ENCODE measurements at regions not wholly inside any gene's neighbourhood (a gene's known extent, or its start where the extent isn't known, plus 50 kb on each side); places are given as distances from the start of the nearest gene placed in this dataset.

DNA sequence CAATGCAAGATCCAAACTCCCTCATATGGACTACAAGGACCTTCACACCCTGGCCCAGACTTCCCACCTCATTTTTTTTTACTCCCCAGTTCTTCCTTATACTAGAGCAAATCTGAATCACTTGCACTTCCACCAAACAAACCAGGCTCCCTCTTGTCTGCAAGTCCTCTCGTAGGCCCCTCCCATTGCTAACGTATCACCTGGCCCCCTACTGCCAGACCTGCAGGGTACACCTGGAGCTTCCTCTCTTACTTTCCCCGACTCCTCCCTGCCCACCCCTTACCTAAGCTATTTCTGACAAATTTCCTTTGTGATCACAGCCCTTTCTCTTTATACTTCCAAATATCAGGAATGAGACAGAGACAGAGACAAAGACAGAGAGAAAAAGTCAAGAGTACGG lies 463.9 kb downstream of the GALC start:
- TF ChIP-seq, protein P1, sequence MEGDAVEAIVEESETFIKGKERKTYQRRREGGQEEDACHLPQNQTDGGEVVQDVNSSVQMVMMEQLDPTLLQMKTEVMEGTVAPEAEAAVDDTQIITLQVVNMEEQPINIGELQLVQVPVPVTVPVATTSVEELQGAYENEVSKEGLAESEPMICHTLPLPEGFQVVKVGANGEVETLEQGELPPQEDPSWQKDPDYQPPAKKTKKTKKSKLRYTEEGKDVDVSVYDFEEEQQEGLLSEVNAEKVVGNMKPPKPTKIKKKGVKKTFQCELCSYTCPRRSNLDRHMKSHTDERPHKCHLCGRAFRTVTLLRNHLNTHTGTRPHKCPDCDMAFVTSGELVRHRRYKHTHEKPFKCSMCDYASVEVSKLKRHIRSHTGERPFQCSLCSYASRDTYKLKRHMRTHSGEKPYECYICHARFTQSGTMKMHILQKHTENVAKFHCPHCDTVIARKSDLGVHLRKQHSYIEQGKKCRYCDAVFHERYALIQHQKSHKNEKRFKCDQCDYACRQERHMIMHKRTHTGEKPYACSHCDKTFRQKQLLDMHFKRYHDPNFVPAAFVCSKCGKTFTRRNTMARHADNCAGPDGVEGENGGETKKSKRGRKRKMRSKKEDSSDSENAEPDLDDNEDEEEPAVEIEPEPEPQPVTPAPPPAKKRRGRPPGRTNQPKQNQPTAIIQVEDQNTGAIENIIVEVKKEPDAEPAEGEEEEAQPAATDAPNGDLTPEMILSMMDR (IDR thresholded peaks at IDR 0.05; ENCODE audit: unreplicated experiment) = no peak
- H3K4me3 Mint-ChIP-seq (ENCODE audit: unreplicated experiment) = no peak overlapping the region
- no peaks in the 10 kb centered on the region for H3K4me1 Mint-ChIP-seq (ENCODE audit: unreplicated experiment)
- no peaks in the 10 kb centered on the region for H3K27me3 Mint-ChIP-seq (ENCODE audit: unreplicated experiment)
- H3K9me3 Mint-ChIP-seq (ENCODE audit: unreplicated experiment) = no peaks in the 10 kb centered on the region
- H3K36me3 Mint-ChIP-seq (ENCODE audit: low read depth, unreplicated experiment) = no peaks in the 10 kb centered on the region
- H3K27ac Mint-ChIP-seq (ENCODE audit: unreplicated experiment) = no peak overlapping the region
- DNase-seq (ENCODE audit: low spot score) = no peak

DNA sequence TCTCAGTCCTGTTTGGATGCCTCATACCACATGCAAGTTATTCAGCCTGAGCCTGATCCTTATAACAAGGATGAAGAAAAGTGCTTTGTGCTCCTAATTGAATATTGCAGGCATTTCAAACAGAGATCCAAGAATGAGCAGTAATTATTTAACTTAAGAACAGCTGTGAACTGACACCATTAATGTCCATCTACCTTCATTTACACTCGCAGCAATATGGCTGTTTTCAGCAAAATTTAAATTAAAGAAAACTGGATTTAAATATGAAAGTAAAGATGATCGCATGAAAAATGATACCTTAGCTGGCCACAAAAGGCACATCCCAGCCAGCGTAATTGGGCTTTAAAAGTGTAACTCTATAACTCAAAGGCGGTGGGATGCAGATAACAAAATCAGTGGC lies 466.3 kb downstream of the GALC start:
- TF ChIP-seq, protein P1 (IDR thresholded peaks at IDR 0.05; ENCODE audit: unreplicated experiment) = no peak
- Mint-ChIP-seq H3K27ac (ENCODE audit: unreplicated experiment) (no peak overlapping the region), H3K9me3 (ENCODE audit: unreplicated experiment) (no peaks in the 10 kb centered on the region), H3K27me3 (ENCODE audit: unreplicated experiment) (no peaks in the 10 kb centered on the region), H3K4me3 (ENCODE audit: unreplicated experiment) (no peak overlapping the region), H3K4me1 (ENCODE audit: unreplicated experiment) (no peaks in the 10 kb centered on the region), H3K36me3 (ENCODE audit: low read depth, unreplicated experiment) (no peaks in the 10 kb centered on the region)
- no peak for DNase-seq (ENCODE audit: low spot score)

DNA sequence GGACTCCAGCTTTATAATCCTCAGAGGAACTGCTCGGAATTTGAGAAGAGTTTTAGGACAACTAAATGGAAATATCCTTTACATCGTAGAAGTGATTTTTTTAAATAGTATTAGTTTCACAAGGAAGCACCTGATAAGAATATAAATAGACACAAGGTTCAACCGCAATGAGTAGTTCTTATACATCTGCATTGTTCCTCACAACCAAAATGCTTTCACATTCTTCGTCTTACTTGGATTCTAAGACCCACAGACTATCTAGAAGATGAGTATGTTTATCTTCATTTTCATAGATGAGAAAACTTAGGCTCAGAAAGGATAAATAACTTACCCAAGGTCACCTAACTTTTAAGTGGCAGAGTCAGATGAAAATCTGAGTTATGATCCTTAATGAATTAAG lies 469.0 kb downstream of the GALC start:
- Mint-ChIP-seq H3K27me3 (ENCODE audit: unreplicated experiment) (no peaks in the 10 kb centered on the region), H3K36me3 (ENCODE audit: low read depth, unreplicated experiment) (no peaks in the 10 kb centered on the region), H3K4me3 (ENCODE audit: unreplicated experiment) (no peak overlapping the region), H3K27ac (ENCODE audit: unreplicated experiment) (no peak overlapping the region), H3K9me3 (ENCODE audit: unreplicated experiment) (no peaks in the 10 kb centered on the region), H3K4me1 (ENCODE audit: unreplicated experiment) (no peaks in the 10 kb centered on the region)
- TF ChIP-seq, protein P1 (IDR thresholded peaks at IDR 0.05; ENCODE audit: unreplicated experiment) = no peak
- no peak for DNase-seq (ENCODE audit: low spot score)

DNA sequence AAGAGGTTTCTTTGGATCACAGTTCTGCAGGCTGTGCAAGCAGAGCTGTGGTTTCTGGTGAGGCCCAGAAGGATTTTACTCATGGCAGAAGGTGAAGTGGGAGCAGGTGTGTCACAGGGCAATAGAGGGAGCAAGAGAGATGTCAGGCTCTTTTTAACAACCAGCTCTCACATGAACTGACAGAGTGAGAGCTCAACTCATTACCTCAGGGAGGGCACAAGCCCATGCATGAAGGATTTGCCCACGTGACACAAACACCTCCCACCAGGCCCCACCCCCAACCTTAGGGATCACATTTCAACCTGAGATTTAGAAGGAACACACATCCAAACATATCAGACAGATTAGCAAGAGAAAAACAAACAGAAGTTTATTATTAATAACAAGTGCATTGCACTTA lies 470.4 kb downstream of the GALC start:
- Mint-ChIP-seq H3K27me3 (ENCODE audit: unreplicated experiment) (no peaks in the 10 kb centered on the region), H3K36me3 (ENCODE audit: low read depth, unreplicated experiment) (no peaks in the 10 kb centered on the region), H3K27ac (ENCODE audit: unreplicated experiment) (no peak overlapping the region), H3K4me3 (ENCODE audit: unreplicated experiment) (no peak overlapping the region), H3K9me3 (ENCODE audit: unreplicated experiment) (no peaks in the 10 kb centered on the region), H3K4me1 (ENCODE audit: unreplicated experiment) (no peaks in the 10 kb centered on the region)
- TF ChIP-seq, protein P1 (IDR thresholded peaks at IDR 0.05; ENCODE audit: unreplicated experiment) = no peak
- DNase-seq (ENCODE audit: low spot score) = no peak

DNA sequence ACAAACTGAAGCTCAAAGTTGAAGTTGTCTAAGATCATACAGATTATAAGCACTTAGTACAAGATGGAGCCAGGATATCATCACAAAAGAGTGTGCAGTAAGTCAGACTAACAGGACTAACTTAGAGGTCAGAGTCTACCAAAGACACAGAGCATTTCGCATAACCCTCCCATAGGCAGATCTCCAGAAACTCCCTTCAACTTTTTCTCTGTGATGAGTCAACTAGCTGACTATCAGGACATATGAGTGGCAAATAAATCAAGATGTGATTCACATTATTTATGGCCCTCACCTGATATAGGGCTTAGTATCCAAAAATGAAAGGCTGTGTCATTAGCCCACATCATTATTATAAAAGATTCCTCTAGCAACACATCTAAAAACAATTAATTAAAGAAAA lies 484.6 kb downstream of the GALC start:
- TF ChIP-seq, protein P1 (IDR thresholded peaks at IDR 0.05; ENCODE audit: unreplicated experiment) = no peak
- Mint-ChIP-seq H3K27ac (ENCODE audit: unreplicated experiment) (no peak overlapping the region), H3K27me3 (ENCODE audit: unreplicated experiment) (no peaks in the 10 kb centered on the region), H3K9me3 (ENCODE audit: unreplicated experiment) (no peaks in the 10 kb centered on the region), H3K4me1 (ENCODE audit: unreplicated experiment) (no peaks in the 10 kb centered on the region), H3K4me3 (ENCODE audit: unreplicated experiment) (no peak overlapping the region), H3K36me3 (ENCODE audit: low read depth, unreplicated experiment) (no peaks in the 10 kb centered on the region)
- DNase-seq (ENCODE audit: low spot score) = no peak
